ENCODE measurements at regions not wholly inside any gene's neighbourhood (a gene's known extent, or its start where the extent isn't known, plus 50 kb on each side); places are given as distances from the start of the nearest gene placed in this dataset.

DNA sequence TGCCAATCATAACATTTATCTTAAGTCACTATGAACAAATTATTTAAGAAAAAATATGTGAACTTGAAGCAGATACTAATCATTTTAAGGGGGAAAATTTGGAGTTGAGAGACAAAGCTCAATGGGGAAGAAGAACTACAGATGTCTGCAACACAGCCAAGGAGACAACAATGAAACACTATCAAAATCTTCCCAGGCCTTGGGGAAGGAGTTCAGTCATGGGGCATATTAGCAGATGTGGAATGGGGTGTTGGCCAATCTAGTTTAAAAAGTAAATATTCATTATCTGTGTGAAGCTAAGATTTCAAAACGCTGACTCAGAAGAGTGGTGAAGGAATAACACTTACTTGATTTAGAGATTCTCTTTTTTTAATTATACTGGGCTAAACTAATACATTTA, 671.6 kb upstream of the ZP4 start:
- H3K27ac ChIP-seq (ENCODE audit: low read length in 2 of 2): no peak overlapping the region
- H3K27me3 Mint-ChIP-seq: no peaks in the 10 kb centered on the region
- no peak overlapping the region for H3K9ac ChIP-seq (ENCODE audit: low read length)
- ChIA-PET POLR2A (no interaction called here), CTCF (no interaction called here)
- TF ChIP-seq CTCF (IDR thresholded peaks at IDR 0.05): no peak
- TF ChIP-seq EZH2 (IDR thresholded peaks at IDR 0.05; ENCODE audit: borderline replicate concordance, insufficient read depth, low read depth, low read length, poor library complexity, severe bottlenecking): no peak
- ATAC-seq (ENCODE audit: low read depth) (no peak), DNase-seq (no peak)
- H3K4me2 ChIP-seq (replicated peaks; ENCODE audit: low read depth, low read length, poor library complexity, severe bottlenecking): no peak overlapping the region
- intact Hi-C loops (cut with micrococcal nuclease): no loop called here
- H3K9me3 Mint-ChIP-seq (ENCODE audit: insufficient read depth): peaks cover 2% of the 10 kb centered on the region
- H4K20me1 ChIP-seq (ENCODE audit: control insufficient read depth, insufficient read depth, low read length, poor library complexity, severe bottlenecking): no peaks in the 10 kb centered on the region
- H3K27me3 ChIP-seq (replicated peaks in 1 of 4; ENCODE audit: control extremely low read depth in 1 of 4, control insufficient read depth in 3 of 4, insufficient read depth in 4 of 4, low read length in 3 of 4): no peaks in the 10 kb centered on the region
- WGBS (ENCODE audit: insufficient coverage): no CpG with 5 or more reads among the region's 1 CpG
- H3K4me3 Mint-ChIP-seq: no peak overlapping the region
- no peaks in the 10 kb centered on the region for H3K79me2 ChIP-seq (ENCODE audit: control insufficient read depth, insufficient read depth, low read length)
- no peaks in the 10 kb centered on the region for H3K36me3 ChIP-seq (replicated peaks in 1 of 2; ENCODE audit: control extremely low read depth in 1 of 2, control insufficient read depth in 1 of 2, extremely low read depth in 1 of 2, insufficient read depth in 2 of 2, low read length in 1 of 2)
- H2AFZ ChIP-seq (ENCODE audit: insufficient read depth, low read depth, low read length, poor library complexity, severe bottlenecking): no peak overlapping the region
- H3K4me1 Mint-ChIP-seq: no peaks in the 10 kb centered on the region
- no peak overlapping the region for H3K27ac Mint-ChIP-seq
- peaks cover 0 to 1% (median 0%) of the 10 kb centered on the region in 3 donors for H3K9me3 ChIP-seq (ENCODE audit: control extremely low read depth in 1 of 3, control insufficient read depth in 2 of 3, insufficient read depth in 1 of 3, low read length in 2 of 3)
- H3K4me3 ChIP-seq (ENCODE audit: control extremely low read depth in 1 of 5, extremely low read depth in 1 of 5, insufficient read depth in 1 of 5, low read depth in 2 of 5, low read length in 4 of 5): no peak overlapping the region
- no peaks in the 10 kb centered on the region for H3K4me1 ChIP-seq (ENCODE audit: control insufficient read depth in 2 of 2, insufficient read depth in 2 of 2, low read length in 2 of 2)

DNA sequence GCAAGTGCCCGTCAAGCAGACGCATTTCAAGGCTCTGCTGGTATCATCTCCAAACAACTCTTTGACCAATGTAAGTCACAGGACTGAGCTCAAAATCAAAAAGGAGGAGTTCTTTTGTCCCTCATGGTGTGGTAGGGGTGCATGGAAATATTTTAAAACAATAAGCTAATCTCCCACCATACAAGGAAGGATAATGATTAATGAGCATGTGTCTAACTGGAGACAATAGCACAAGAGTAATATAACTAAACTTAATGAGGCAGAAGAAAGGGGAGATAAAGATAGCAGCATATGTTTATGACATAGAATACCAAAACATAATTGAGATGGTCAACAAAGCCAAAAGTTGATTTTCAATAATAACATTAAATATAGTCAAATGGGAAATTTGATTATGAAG, 668.0 kb upstream of the ZP4 start:
- ChIA-PET CTCF (no interaction called here), POLR2A (no interaction called here)
- H3K27me3 Mint-ChIP-seq: no peaks in the 10 kb centered on the region
- Histone ChIP-seq H3K4me2 (replicated peaks; ENCODE audit: low read depth, low read length, poor library complexity, severe bottlenecking) (no peak overlapping the region), H3K27me3 (replicated peaks in 1 of 4; ENCODE audit: control extremely low read depth in 1 of 4, control insufficient read depth in 3 of 4, insufficient read depth in 4 of 4, low read length in 3 of 4) (no peaks in the 10 kb centered on the region), H3K9ac (ENCODE audit: low read length) (no peak overlapping the region), H3K9me3 (ENCODE audit: control extremely low read depth in 1 of 3, control insufficient read depth in 2 of 3, insufficient read depth in 1 of 3, low read length in 2 of 3) (peaks cover 0 to 1% (median 0%) of the 10 kb centered on the region in 3 donors), H2AFZ (ENCODE audit: insufficient read depth, low read depth, low read length, poor library complexity, severe bottlenecking) (no peak overlapping the region), H3K79me2 (ENCODE audit: control insufficient read depth, insufficient read depth, low read length) (no peaks in the 10 kb centered on the region), H3K4me3 (ENCODE audit: control extremely low read depth in 1 of 5, extremely low read depth in 1 of 5, insufficient read depth in 1 of 5, low read depth in 2 of 5, low read length in 4 of 5) (no peak overlapping the region), H3K27ac (ENCODE audit: low read length in 2 of 2) (no peak overlapping the region), H3K4me1 (ENCODE audit: control insufficient read depth in 2 of 2, insufficient read depth in 2 of 2, low read length in 2 of 2) (no peaks in the 10 kb centered on the region), H4K20me1 (ENCODE audit: control insufficient read depth, insufficient read depth, low read length, poor library complexity, severe bottlenecking) (no peaks in the 10 kb centered on the region), H3K36me3 (replicated peaks in 1 of 2; ENCODE audit: control extremely low read depth in 1 of 2, control insufficient read depth in 1 of 2, extremely low read depth in 1 of 2, insufficient read depth in 2 of 2, low read length in 1 of 2) (no peaks in the 10 kb centered on the region)
- TF ChIP-seq EZH2 (IDR thresholded peaks at IDR 0.05; ENCODE audit: borderline replicate concordance, insufficient read depth, low read depth, low read length, poor library complexity, severe bottlenecking) (no peak), CTCF (IDR thresholded peaks at IDR 0.05) (no peak)
- peaks cover 2% of the 10 kb centered on the region for H3K9me3 Mint-ChIP-seq (ENCODE audit: insufficient read depth)
- ATAC-seq (ENCODE audit: low read depth) (no peak), DNase-seq (no peak)
- H3K4me1 Mint-ChIP-seq: no peaks in the 10 kb centered on the region
- no CpG with 5 or more reads among the region's 2 CpGs for WGBS (ENCODE audit: insufficient coverage)
- H3K4me3 Mint-ChIP-seq: no peak overlapping the region
- H3K27ac Mint-ChIP-seq: no peak overlapping the region
- intact Hi-C loops (cut with micrococcal nuclease): no loop called here

Measured in B cell (primary cell).